ENCODE measurements at regions not wholly inside any gene's neighbourhood (a gene's known extent, or its start where the extent isn't known, plus 50 kb on each side); places are given as distances from the start of the nearest gene placed in this dataset.

DNA sequence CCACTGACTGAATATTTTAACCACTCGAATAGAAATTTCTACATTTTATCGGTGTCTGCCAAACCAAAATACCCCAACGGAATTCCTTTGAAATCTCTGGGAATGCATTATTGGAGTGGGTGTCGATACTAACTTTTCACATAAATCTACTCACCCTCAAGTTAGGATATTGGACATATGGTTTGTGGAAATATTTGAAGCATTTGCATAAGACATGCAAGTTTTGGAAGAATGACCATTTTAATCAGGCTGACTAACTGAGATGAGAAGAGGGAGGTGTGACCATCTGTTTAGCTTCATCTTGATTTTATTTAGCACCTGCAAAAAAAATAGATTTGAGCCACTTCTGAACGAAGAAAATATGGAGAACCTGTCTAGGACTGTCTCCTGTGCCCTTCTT lies 61.2 kb downstream of the KLF6 start:
- in situ Hi-C loops (cut with MboI; ENCODE audit: low pct_unique_long_range_greater_than_20kb in 2 of 9, low sequenced_read_pairs in 9 of 9, unreplicated experiment in 9 of 9): no loop called here
- Histone ChIP-seq H3K4me3 (no peak overlapping the region), H3K27ac (no peak overlapping the region), H3K4me1 (replicated peaks in 1 of 2) (peaks cover 0 to 2% of the 10 kb centered on the region in 2 donors)
- ATAC-seq (replicated peaks in 6 of 8): peak in 3 of 8 experiments; percentile 60 to 77 (median 61)
- 0 to 100% (median 71%) methylated on average over 1 to 5 of the region's 5 CpGs for WGBS, 10 experiments

DNA sequence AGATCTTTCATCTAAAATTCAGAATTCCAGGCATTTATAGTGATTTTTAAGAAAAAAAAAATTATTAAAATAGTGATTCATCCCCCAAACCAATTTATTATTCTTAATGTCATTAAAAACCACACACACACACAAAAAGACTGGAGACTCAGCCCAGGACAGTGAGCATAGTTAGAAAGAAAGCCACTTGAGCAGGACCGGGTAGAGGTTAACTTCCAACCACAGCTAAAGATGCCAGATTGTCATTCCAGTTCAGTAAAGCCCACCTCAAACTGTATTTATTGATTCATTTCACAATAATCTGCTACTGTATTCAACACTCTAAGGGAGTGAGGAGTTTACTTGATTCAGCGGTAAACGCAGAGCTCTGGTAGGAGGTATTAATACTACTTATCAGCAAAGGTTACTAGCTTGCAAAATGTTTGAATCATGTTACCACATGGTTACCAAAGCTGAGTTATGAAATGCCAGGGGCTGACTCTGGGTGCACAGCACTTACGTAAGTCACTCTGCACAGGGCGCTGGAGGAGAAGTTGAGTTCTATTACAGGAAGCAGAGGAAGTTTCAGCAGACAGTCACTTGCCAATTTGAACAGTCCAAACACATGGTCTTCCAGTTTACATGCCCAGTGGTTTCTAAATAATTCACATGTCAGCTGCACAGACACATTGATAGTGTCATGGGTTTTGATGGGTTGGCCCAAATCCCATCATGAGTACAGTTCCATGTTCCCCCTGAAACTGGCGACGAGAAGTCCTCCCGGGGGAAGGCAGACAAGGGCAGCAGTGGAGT lies 64.6 kb downstream of the KLF6 start:
- Histone ChIP-seq H3K4me1 (replicated peaks in 1 of 2) (no peaks in the 10 kb centered on the region), H3K27ac (no peak overlapping the region), H3K4me3 (no peak overlapping the region)
- WGBS, 10 experiments: 45 to 100% (median 90%) methylated on average over 1 to 7 of the region's 8 CpGs; no CpG with 5 or more reads in 2 of the 10 experiments
- in situ Hi-C loops (cut with MboI; ENCODE audit: low pct_unique_long_range_greater_than_20kb in 2 of 9, low sequenced_read_pairs in 9 of 9, unreplicated experiment in 9 of 9): no loop called here
- peak in 1 of 8 experiments; percentile 23 for ATAC-seq (replicated peaks in 6 of 8)

DNA sequence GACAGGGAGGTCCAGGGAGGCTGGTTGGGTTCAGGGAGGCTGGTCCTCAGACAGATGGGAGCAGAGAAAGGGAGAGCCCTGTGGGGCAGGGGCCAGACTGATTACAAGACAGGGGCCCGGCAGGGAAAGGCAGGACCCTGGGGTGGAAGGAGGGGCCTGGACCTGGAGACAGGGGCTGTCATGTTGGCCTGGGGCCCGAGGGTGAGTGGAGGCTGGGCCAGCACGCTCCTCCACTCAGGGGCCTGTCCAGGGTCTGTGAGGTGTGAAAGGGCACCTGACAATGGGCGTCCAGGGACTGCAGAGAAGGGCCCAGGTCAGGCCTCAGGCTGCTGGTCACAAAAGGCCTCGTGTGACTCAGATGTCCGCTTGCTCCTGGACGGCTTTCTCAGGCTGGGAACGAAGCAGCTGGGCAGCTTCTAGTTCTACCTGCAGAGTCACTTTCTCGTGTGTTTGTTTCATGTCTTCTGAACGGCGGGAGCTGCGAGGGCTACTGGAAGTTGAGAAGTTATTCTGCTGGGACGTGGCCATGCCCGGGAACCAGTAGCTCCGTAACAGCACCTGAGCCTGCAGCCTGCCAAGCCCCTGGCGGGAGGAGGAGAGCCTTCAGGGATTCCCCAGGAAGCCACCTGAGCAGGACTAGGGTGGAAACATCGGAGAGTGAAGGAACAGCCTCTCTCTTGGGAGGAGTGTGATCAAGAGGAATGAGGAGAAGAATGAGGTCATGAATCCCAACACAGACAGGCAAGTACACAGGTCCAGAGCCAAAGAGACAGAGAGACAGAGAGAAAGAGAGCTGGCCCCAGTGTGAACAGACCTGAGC lies 65.8 kb downstream of the KLF6 start:
- Histone ChIP-seq H3K27ac (no peak overlapping the region), H3K4me1 (replicated peaks in 1 of 2) (no peaks in the 10 kb centered on the region), H3K4me3 (no peak overlapping the region)
- ATAC-seq (replicated peaks in 6 of 8): no peak
- WGBS, 10 experiments: 47 to 100% (median 84%) methylated on average over 1 to 3 of the region's 17 CpGs; no CpG with 5 or more reads in 2 of the 10 experiments
- in situ Hi-C loops (cut with MboI; ENCODE audit: low pct_unique_long_range_greater_than_20kb in 2 of 9, low sequenced_read_pairs in 9 of 9, unreplicated experiment in 9 of 9): no loop called here

DNA sequence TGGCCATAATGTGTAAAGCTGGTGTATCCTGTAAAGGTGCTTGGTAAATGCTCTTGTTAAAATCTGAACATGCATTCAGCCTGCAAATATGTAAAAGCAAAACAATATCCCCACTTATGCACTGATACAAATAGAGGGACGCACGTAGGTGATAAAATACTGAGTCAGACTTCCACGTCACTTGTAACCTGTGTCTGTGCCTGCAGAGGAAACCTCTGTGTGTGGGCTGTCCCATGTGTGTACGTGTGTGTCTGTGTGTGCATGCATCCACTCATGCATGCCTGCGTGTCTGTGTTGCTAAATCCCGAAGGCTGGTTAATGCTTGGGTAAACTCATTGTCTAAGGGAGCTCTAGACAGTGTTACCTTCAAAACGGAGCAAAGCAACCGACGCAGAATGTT lies 68.9 kb downstream of the KLF6 start:
- in situ Hi-C loops (cut with MboI; ENCODE audit: low pct_unique_long_range_greater_than_20kb in 2 of 9, low sequenced_read_pairs in 9 of 9, unreplicated experiment in 9 of 9): no loop called here
- H3K4me3 ChIP-seq: no peak overlapping the region
- no peak overlapping the region for H3K27ac ChIP-seq
- ATAC-seq (replicated peaks in 6 of 8): peak in 4 of 8 experiments; percentile 36 to 76 (median 55)
- WGBS, 10 experiments: 56 to 100% (median 88%) methylated on average over 1 to 7 of the region's 9 CpGs; no CpG with 5 or more reads in 1 of the 10 experiments
- no peaks in the 10 kb centered on the region for H3K4me1 ChIP-seq (replicated peaks in 1 of 2)

DNA sequence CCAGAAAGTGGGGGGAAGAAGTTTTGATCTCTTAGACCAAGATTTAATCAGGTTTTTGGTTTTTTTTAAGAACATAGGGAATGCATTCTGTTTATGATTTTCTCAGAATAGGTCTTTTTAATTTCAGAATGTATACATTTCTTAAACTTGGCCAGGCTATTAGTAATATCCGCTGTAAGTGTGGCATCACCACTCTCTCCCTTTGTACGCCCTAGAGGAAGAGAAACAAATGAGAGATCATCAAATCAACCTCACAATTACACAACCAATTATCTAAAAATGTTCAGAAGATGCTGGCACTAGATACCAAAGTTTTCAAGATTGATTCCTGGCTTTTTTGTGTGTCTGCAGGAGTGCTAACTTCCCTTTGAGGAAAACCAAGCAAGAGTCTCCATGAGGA lies 70.0 kb downstream of the KLF6 start:
- Histone ChIP-seq H3K27ac (no peak overlapping the region), H3K4me3 (no peak overlapping the region), H3K4me1 (replicated peaks in 1 of 2) (peaks cover 0 to under 1% of the 10 kb centered on the region in 2 donors)
- ATAC-seq (replicated peaks in 6 of 8): no peak
- in situ Hi-C loops (cut with MboI; ENCODE audit: low pct_unique_long_range_greater_than_20kb in 2 of 9, low sequenced_read_pairs in 9 of 9, unreplicated experiment in 9 of 9): no loop called here
- 90 to 100% (median 100%) methylated on average over 2 of the region's 2 CpGs; no CpG with 5 or more reads in 1 of the 10 experiments for WGBS, 10 experiments

DNA sequence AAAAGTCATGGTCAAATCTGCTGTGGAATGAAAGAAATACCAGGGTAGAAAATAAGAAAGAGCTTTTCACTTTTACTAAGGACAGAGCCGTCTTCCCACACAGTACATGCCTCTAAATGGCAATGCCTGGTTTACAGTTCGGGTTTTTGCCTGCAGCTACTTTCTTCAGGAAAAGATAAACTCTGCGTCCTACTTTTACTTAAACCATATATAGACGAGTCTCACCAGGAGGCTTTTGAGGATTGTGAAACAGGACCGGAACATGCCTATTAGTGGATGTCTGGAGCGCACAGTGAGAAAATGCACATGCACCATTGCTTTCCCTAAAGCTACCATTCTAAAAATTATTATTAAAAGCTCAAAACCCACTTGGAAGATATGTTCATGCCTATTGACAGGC lies 70.5 kb downstream of the KLF6 start:
- in situ Hi-C loops (cut with MboI; ENCODE audit: low pct_unique_long_range_greater_than_20kb in 2 of 9, low sequenced_read_pairs in 9 of 9, unreplicated experiment in 9 of 9): no loop called here
- 59 to 100% (median 90%) methylated on average over 3 to 6 of the region's 6 CpGs; no CpG with 5 or more reads in 1 of the 10 experiments for WGBS, 10 experiments
- Histone ChIP-seq H3K27ac (no peak overlapping the region), H3K4me1 (replicated peaks in 1 of 2) (peaks cover 0 to 5% of the 10 kb centered on the region in 2 donors), H3K4me3 (no peak overlapping the region)
- no peak for ATAC-seq (replicated peaks in 6 of 8)

DNA sequence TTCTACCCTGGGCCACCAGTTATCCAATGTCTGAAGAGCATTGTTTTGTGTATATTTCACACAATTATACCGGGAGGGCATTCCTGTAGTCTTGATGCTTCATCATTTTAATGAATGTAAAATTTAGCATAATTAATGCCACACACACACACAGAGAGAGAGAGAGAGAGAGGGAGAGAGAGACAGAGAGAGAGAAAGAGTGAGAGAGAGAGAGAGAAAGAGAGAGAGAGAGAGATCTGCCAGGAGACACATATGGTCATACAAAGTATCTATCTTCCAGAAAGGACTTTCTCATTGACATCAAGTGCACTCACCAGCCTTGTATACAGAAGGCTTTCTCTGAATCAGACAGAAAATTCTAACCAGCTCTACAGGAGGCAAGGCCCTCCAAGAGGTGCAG lies 72.3 kb downstream of the KLF6 start:
- ATAC-seq (replicated peaks in 6 of 8): no peak
- H3K4me1 ChIP-seq (replicated peaks in 1 of 2): peaks cover 0 to 16% of the 10 kb centered on the region in 2 donors
- H3K4me3 ChIP-seq: no peak overlapping the region
- in situ Hi-C loops (cut with MboI; ENCODE audit: low pct_unique_long_range_greater_than_20kb in 2 of 9, low sequenced_read_pairs in 9 of 9, unreplicated experiment in 9 of 9): no loop called here
- H3K27ac ChIP-seq: no peak overlapping the region
- whole genome bisulfite sequencing, 10 experiments: 14 to 100% (median 86%) methylated on average over 1 of the region's 1 CpG; no CpG with 5 or more reads in 3 of the 10 experiments

DNA sequence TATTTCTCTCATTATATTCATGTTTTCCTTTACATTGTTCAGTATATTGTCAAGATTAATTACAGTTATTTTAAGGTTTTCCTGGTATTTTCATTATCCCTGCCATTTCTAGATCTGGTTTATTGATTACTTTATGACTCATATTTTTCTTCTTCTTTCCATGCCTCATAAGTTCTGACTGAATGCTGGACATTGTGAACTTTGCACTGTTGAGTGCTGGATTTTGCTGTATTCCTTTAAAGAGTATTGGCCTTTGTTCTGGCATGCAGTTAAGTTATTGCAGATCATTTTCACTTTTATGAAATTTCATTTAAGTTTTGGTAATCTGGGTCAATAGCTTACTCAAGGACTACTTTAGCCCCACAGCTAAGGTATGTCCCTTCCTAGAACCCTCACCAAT lies 73.1 kb downstream of the KLF6 start:
- in situ Hi-C loops (cut with MboI; ENCODE audit: low pct_unique_long_range_greater_than_20kb in 2 of 9, low sequenced_read_pairs in 9 of 9, unreplicated experiment in 9 of 9): no loop called here
- H3K27ac ChIP-seq: no peak overlapping the region
- no peak for ATAC-seq (replicated peaks in 6 of 8)
- H3K4me3 ChIP-seq: no peak overlapping the region
- H3K4me1 ChIP-seq (replicated peaks in 1 of 2): peaks cover 0 to 16% of the 10 kb centered on the region in 2 donors

DNA sequence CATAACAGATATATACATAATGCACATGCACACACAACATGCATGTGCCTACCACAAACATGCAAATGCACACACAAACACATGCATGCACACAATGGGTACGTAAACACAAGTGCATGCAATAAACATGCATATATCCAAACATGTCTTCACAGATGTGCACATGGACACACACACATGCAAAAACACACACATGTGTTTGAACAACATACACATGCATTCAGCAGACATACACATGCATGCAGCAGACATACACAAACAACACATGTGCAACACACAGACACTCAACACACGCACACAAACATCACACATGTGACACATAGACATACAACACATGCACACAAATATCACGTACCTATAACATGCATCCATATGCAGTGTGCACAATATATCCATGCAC lies 74.2 kb downstream of the KLF6 start:
- in situ Hi-C loops (cut with MboI; ENCODE audit: low pct_unique_long_range_greater_than_20kb in 2 of 9, low sequenced_read_pairs in 9 of 9, unreplicated experiment in 9 of 9): no loop called here
- no peak for ATAC-seq (replicated peaks in 6 of 8)
- 27 to 100% (median 90%) methylated on average over 1 to 2 of the region's 3 CpGs; no CpG with 5 or more reads in 2 of the 10 experiments for WGBS, 10 experiments

DNA sequence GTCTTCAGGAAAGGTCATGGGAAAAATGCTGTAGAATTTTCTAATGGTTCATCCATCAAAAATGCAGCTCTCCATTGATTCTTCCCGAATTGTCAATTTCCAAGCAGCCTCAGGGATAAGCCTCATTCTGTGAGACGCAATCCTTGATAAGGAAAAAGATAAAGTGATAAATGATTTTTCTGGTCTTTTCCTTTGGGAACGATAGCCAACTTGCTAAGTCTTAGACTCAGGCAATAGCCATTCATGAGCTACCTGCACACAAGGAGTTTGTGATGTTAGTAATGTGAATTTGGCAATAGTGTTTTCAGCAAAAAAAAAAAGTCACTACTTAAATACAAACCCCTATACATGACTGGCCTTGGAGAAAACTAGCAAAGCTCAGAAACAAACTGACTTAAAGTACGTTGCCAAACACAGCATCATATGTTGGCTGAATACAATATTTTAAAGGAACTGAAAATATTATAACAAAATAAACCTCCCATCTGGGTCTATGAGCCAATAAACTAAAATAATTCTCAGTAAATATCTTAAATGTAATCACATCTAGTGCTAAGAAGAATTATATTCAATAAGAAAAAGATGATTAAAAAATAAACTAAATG lies 75.5 kb downstream of the KLF6 start:
- no peak for ATAC-seq (replicated peaks in 6 of 8)
- WGBS, 10 experiments: 40 to 96% (median 70%) methylated on average over 2 to 4 of the region's 4 CpGs
- Histone ChIP-seq H3K27ac (no peak overlapping the region), H3K4me3 (no peak overlapping the region), H3K4me1 (replicated peaks in 1 of 2) (peaks cover 0 to 16% of the 10 kb centered on the region in 2 donors)
- in situ Hi-C loops (cut with MboI; ENCODE audit: low pct_unique_long_range_greater_than_20kb in 2 of 9, low sequenced_read_pairs in 9 of 9, unreplicated experiment in 9 of 9): no loop called here

More for the DNA sequence above, 74.2 kb downstream of the KLF6 start:
- Histone ChIP-seq H3K4me3 (no peak overlapping the region), H3K27ac (no peak overlapping the region), H3K4me1 (replicated peaks in 1 of 2) (peaks cover 0 to 16% of the 10 kb centered on the region in 2 donors)

DNA sequence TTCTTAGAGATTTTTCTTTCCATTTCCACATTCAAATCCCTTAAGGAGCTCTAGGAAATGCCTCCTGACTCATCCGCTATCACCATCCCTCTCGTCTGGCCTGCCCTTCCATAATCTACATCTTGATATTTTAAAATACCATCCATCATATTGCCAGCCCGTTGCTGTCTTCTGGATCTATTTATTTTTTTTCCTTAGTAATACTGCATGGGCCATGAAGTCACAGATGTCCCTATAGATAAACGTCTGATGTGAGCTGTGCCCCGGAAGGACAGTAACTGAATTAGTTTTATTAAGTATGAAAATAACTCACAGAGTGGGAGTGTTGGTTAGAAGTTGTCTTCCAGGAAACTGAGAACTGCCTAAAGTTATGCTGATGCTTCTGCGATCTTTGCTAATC lies 76.2 kb downstream of the KLF6 start:
- 0 to 100% (median 58%) methylated on average over 1 to 6 of the region's 6 CpGs; no CpG with 5 or more reads in 1 of the 10 experiments for WGBS, 10 experiments
- peak in 7 of 8 experiments; percentile 61 to 88 (median 75) for ATAC-seq (replicated peaks in 6 of 8)
- Histone ChIP-seq H3K4me3 (no peak overlapping the region), H3K27ac (no peak overlapping the region), H3K4me1 (replicated peaks in 1 of 2) (peaks cover 0 to 16% of the 10 kb centered on the region in 2 donors)
- in situ Hi-C loops (cut with MboI; ENCODE audit: low pct_unique_long_range_greater_than_20kb in 2 of 9, low sequenced_read_pairs in 9 of 9, unreplicated experiment in 9 of 9): no loop called here

DNA sequence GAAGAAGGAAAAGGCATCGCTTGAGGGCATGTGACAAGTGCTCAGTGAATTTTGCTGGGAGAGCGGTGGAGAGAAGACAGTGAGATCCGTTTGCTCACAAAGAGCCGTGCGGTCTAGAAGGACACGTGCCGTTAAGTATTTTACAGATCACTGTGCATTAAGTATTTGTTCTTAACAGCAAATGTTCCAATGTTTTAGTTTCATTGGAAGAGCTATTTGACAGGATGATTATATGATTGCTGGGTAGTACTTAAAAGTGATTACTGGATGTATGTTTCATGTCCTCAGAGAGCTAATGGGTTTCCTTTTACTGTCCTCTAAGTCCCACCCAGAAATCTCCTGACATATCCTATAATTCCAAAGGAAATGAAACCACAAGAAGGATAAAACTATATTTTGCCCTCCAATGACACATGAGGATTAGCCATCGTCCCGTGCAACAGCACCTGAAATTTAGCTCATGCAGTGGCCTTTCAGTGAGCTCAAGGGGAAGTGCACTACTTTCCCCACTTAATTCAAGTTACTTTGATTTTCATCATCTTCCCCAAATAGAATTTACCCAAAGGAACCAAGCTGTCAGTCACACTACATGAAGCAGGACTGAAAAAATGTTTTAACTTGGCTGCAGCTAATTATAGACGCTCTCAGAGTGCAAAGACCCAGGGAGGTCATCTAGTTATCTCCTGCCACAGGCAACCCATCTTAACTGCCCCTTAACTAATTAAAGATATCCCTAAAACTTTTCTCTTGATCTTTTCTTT lies 80.3 kb downstream of the KLF6 start:
- WGBS, 10 experiments: 80 to 100% (median 92%) methylated on average over 1 to 10 of the region's 10 CpGs
- in situ Hi-C loops (cut with MboI; ENCODE audit: low pct_unique_long_range_greater_than_20kb in 2 of 9, low sequenced_read_pairs in 9 of 9, unreplicated experiment in 9 of 9): no loop called here
- Histone ChIP-seq H3K27ac (no peak overlapping the region), H3K4me1 (replicated peaks in 1 of 2) (peaks cover 22 to 27% of the 10 kb centered on the region in 2 donors), H3K4me3 (no peak overlapping the region)
- ATAC-seq (replicated peaks in 6 of 8): peak in 1 of 8 experiments; percentile 34
